SHP77 treated with DMSO at 0.1 percent for 48 hours (cell line): ENCODE measurements at regions not wholly inside any gene's neighbourhood (a gene's known extent, or its start where the extent isn't known, plus 50 kb on each side); places are given as distances from the start of the nearest gene placed in this dataset.

Experiments
- DNase-seq: peaks from one replicate; lab custom pipeline; 2025; lab: John Stamatoyannopoulos, UW

GRCh38 chr2:16137080-16137755, 196.9 kb downstream of the MYCN start:
- no peak for DNase-seq

GRCh38 chr2:16136461-16137035, 196.2 kb downstream of the MYCN start:
- no peak for DNase-seq

- DNase-seq, result no peak
Observed at GRCh38 chr2:16135913-16136310, 195.6 kb downstream of the MYCN start.

GRCh38 chr2:16135196-16135912, 195.0 kb downstream of the MYCN start:
- no peak for DNase-seq

- no peak for DNase-seq
Observed at GRCh38 chr2:16134436-16135165, 194.3 kb downstream of the MYCN start.

GRCh38 chr2:16130906-16131400, 190.6 kb downstream of the MYCN start:
- DNase-seq, result no peak

- no peak for DNase-seq
Observed at GRCh38 chr2:16130541-16130880, 190.2 kb downstream of the MYCN start.

GRCh38 chr2:16129716-16130540, 189.6 kb downstream of the MYCN start:
- DNase-seq, result no peak

- no peak for DNase-seq
Observed at GRCh38 chr2:16128746-16129610, 188.6 kb downstream of the MYCN start.

- DNase-seq, result no peak
Observed at GRCh38 chr2:16127958-16128357, 187.6 kb downstream of the MYCN start.

- DNase-seq, result no peak
Observed at GRCh38 chr2:16127276-16127940, 187.1 kb downstream of the MYCN start.

GRCh38 chr2:16126517-16127275, 186.3 kb downstream of the MYCN start:
- no peak for DNase-seq

GRCh38 chr2:16125614-16126516, 185.5 kb downstream of the MYCN start:
- DNase-seq, result no peak

- no peak for DNase-seq
Observed at GRCh38 chr2:16124881-16125613, 184.7 kb downstream of the MYCN start.

- no peak for DNase-seq
Observed at GRCh38 chr2:16123856-16124780, 183.8 kb downstream of the MYCN start.

- no peak for DNase-seq
Observed at GRCh38 chr2:16123421-16123820, 183.1 kb downstream of the MYCN start.

GRCh38 chr2:16122556-16122955, 182.2 kb downstream of the MYCN start:
- no peak for DNase-seq
